Lower leg skin (tissue), 3 donors: ENCODE measurements at regions not wholly inside any gene's neighbourhood (a gene's known extent, or its start where the extent isn't known, plus 50 kb on each side); places are given as distances from the start of the nearest gene placed in this dataset.

ENCODE experiments used
- CTCF ChIP-seq, 3 donors: fragments of 450-650 bp; IDR thresholded peaks; one replicate each; pipeline ENCODE4 v1.5.1; 2016; ENCODE audit warnings: antibody characterized with exemption in 3 of 3, mild to moderate bottlenecking in 3 of 3, moderate library complexity in 2 of 3
- POLR2A ChIP-seq, 2 donors: fragments of 450-650 bp; IDR thresholded peaks; one replicate each; pipeline ENCODE4 v1.6.1; 2016 to 2017; ENCODE audit warnings: antibody characterized with exemption in 2 of 2, mild to moderate bottlenecking in 1 of 2, moderate library complexity in 1 of 2

- TF ChIP-seq CTCF (IDR thresholded peaks at IDR 0.05) (no peak), POLR2A (IDR thresholded peaks at IDR 0.05) (no peak)
These were observed 242.9 kb downstream of the ANKRD7 start for GRCh38 chr7:118467381-118467780.
